ENCODE measurements at regions not wholly inside any gene's neighbourhood (a gene's known extent, or its start where the extent isn't known, plus 50 kb on each side); places are given as distances from the start of the nearest gene placed in this dataset.

DNA sequence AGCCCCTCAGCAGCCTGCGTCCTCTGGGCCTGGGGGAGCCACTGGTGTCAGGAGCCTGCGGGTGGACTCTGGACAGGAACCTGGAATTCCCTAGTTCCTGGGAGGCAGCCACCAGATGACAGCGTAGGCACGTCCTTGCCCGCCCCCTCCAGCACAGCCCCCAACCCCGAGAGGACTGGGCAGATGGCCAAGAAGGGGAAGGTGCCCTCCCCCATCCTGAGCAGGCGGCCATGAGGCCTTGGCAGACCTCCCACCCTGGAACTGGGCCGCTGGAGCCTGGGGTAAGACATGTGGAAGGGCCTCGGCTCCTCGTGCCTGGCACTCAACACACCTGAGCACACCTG lies 60.4 kb upstream of the FBRSL1 start:
- H3K4me3 ChIP-seq (ENCODE audit: low read depth, low read length) = no peak overlapping the region
- in situ Hi-C loops (cut with HindIII; ENCODE audit: low sequenced_read_pairs) = no loop called here
- TF ChIP-seq, protein P1, sequence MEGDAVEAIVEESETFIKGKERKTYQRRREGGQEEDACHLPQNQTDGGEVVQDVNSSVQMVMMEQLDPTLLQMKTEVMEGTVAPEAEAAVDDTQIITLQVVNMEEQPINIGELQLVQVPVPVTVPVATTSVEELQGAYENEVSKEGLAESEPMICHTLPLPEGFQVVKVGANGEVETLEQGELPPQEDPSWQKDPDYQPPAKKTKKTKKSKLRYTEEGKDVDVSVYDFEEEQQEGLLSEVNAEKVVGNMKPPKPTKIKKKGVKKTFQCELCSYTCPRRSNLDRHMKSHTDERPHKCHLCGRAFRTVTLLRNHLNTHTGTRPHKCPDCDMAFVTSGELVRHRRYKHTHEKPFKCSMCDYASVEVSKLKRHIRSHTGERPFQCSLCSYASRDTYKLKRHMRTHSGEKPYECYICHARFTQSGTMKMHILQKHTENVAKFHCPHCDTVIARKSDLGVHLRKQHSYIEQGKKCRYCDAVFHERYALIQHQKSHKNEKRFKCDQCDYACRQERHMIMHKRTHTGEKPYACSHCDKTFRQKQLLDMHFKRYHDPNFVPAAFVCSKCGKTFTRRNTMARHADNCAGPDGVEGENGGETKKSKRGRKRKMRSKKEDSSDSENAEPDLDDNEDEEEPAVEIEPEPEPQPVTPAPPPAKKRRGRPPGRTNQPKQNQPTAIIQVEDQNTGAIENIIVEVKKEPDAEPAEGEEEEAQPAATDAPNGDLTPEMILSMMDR (IDR thresholded peaks at IDR 0.05; ENCODE audit: low read depth, low read length) = no peak
- no peak for DNase-seq (ENCODE audit: low read depth, low spot score)

DNA sequence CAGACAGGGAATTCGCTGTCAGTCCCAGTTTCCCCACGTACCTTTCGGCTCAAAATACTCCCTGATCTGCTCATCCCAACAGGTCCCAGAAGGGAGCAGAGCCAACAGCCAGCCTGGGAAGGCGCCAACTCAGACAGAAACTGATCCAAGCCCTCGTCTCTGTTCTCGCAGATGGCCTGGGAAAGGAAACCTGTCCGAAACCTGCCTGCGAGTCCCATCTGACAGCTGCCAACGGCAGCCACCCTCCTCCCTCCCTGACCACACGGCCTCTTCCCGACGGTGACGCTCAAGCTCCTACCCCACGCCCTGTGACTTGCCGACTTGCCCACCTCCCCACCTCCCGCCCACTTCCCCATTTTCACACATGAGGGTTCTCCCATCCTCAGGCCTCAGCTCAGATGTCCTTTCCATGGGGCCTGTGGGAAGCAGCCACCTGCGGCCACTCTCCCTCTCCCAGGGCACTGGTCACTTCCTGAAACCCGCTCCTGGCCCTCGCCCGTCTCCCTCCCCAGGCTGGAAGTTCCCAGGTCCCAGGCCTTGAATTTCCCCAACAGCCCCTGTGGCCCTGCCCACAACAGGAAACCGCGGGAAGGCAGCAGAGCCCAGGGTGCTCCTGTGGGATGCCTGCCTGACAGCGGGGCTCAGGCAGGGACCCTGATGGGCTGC lies 60.9 kb upstream of the FBRSL1 start:
- DNase-seq (ENCODE audit: low read depth, low spot score) = no peak
- H3K4me3 ChIP-seq (ENCODE audit: low read depth, low read length) = no peak overlapping the region
- TF ChIP-seq, protein P1 (IDR thresholded peaks at IDR 0.05; ENCODE audit: low read depth, low read length) = no peak
- in situ Hi-C loops (cut with HindIII; ENCODE audit: low sequenced_read_pairs) = no loop called here

DNA sequence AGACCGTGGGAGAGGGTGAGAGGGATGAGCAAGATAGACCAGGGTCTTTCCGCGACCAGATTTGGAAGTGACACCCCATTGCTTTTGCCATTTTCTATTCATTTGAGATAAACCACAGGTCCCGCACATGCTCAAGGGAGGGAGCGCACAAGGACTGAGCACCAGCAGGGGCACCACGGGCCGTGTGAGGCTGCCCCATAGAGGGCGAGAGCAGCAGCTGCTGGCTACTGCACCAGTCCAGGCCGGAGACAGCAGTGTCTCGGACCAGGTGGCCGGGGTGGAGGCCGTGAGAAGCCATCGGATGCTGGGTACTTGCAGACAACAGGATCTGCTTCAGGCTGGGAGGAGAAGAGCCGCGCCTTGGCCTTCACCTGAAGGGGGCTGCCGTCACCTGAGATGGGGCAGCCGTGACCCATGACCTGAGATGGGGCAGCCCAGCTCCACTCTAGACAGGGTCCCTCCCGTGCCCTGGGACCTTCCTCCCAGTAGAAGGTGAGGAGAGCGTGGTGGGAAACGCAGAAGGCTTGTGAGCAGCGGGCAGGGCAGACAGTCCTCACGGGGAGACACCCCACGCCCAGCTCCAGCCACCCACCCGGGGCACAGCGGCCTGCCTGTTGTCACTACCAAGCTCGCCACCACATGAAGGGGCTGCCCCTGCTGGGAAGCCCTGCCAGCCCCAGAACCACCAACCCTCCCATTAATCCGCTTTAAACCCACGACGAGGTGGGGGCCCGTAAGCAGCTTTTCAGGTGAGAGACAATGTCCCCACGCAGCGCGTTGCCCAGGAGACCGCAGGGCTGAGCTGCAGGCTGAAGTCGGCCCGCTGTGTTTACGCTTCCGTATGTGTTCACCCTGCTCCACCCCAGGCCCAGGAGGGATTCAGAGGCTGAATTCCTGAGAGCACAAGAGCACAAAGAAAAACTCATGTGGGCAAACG lies 61.7 kb upstream of the FBRSL1 start:
- H3K4me3 ChIP-seq (ENCODE audit: low read depth, low read length) = no peak overlapping the region
- DNase-seq (ENCODE audit: low read depth, low spot score) = no peak
- in situ Hi-C loops (cut with HindIII; ENCODE audit: low sequenced_read_pairs) = no loop called here
- TF ChIP-seq, protein P1 (IDR thresholded peaks at IDR 0.05; ENCODE audit: low read depth, low read length) = no peak

DNA sequence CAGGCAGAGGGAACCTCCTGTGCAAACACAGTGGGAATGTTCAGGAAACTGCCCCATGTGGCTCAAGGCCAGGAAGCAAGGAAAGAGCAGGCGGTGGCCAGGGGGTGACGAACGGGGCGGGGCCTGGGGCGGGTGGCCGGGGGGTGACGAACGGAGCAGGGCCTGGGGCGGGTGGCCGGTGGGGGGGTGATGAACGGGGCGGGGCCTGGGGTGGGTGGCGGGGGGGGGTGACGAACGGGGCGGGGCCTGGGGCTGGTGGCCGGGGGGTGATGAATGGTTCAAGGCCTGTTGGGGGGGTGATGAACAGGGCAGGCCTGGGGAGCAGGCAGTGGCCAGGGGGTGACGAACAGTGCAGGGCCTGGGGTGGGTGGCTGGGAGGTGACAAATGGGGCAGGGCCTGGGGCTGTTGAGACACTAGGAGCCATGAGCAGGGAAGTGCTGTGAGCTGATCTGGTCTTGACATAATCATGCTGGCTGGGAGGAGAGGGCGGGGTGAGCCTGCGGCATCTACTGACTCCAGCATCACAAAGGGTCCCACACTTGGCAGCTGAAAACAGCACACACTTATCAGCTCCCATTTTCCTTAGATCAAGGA lies 62.7 kb upstream of the FBRSL1 start:
- TF ChIP-seq, protein P1 (IDR thresholded peaks at IDR 0.05; ENCODE audit: low read depth, low read length) = no peak
- no peak overlapping the region for H3K4me3 ChIP-seq (ENCODE audit: low read depth, low read length)
- DNase-seq (ENCODE audit: low read depth, low spot score) = no peak
- in situ Hi-C loops (cut with HindIII; ENCODE audit: low sequenced_read_pairs) = no loop called here

DNA sequence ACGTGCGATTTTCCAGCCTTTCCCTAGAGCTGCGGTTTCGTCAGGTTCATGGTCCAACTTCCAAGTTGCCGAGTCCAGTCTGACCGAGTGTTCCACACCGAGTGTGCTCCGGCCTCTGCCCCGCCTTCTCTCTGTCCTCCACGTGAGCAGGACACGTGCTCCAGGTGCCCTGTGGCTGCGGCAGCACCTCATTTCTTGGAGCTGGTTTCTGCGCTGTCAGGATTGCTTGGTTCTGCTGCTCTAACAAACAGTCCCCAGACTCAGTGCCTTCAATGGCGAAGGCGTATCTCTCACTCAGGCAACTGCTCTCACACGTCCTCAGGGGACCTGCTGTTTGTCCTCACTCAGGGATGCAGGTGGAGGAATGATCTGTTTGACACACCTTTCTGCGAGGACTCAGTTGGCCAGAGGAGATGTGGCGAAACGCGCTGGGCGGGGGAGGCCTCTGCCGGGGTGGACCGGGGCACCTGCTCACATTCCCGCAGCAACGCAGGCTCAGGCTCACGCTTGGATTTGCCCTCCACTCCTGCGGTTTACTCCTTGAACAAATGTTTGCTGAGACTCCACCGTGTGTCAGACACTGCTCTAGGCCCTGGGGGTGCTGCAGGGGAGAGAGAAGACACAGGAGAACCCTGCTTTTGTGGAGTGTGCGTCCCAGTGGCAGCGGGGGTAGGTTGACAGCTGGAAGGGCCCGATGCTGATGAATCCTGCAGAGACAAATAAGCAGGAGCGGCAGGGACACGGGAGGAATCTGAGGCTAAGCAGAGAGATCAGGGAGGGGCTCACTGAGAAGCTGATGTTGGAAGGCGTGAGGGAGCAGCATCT lies 63.4 kb upstream of the FBRSL1 start:
- no peak overlapping the region for H3K4me3 ChIP-seq (ENCODE audit: low read depth, low read length)
- in situ Hi-C loops (cut with HindIII; ENCODE audit: low sequenced_read_pairs) = no loop called here
- DNase-seq (ENCODE audit: low read depth, low spot score) = no peak
- TF ChIP-seq, protein P1 (IDR thresholded peaks at IDR 0.05; ENCODE audit: low read depth, low read length) = no peak

DNA sequence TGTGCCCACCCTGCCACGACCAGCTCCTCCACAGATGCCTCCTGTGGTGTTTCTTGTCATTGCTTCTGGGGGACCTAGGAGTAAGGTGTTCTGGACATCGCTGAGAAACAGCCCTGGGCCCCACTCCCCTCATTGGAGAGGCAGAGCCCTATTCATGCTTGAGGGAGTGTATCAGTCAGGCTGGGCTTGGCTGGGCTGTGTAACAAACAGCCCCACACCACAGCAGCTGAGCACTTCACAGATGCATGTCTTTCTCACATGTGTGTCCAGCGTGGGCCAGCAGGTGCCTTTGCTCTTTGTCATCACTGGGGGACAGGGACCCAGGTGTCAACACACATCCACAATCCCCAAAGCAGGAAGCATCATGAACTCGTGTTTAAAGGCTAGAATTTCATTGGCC lies 65.1 kb upstream of the FBRSL1 start:
- no peak for DNase-seq (ENCODE audit: low read depth, low spot score)
- in situ Hi-C loops (cut with HindIII; ENCODE audit: low sequenced_read_pairs) = no loop called here
- TF ChIP-seq, protein P1 (IDR thresholded peaks at IDR 0.05; ENCODE audit: low read depth, low read length) = no peak
- H3K4me3 ChIP-seq (ENCODE audit: low read depth, low read length) = no peak overlapping the region

Measured in astrocyte of the spinal cord (primary cell).